CD4-positive, alpha-beta T cell treated with Interleukin-6 for 4 hours (primary cell): ENCODE measurements at regions not wholly inside any gene's neighbourhood (a gene's known extent, or its start where the extent isn't known, plus 50 kb on each side); places are given as distances from the start of the nearest gene placed in this dataset.

Experiments used
- DNase-seq: peaks from one replicate; pipeline ENCODE4 v3.0.0-alpha.2; 2020; ENCODE audit warnings: mixed read lengths

DNA sequence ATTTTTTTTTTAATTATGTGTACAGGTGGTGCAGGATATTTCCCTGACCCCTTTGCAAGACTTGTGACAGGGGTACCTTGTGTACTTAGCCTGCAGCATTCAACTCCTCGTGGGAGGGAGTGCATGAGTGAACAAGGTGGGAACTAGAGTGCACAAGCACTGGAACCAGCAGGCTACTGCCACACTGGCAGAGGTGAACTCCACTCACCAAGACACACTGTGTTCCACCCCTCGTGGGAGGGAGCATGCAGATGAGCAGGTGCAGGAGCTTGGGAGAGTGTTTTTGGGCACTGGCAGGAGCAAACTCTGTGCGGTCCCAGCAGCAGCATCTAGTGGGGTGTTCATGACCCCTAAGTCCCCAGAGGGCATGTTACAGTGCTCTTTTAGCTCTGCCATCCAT is 282.7 kb upstream of the PLET1 start:
- DNase-seq = no peak

DNA sequence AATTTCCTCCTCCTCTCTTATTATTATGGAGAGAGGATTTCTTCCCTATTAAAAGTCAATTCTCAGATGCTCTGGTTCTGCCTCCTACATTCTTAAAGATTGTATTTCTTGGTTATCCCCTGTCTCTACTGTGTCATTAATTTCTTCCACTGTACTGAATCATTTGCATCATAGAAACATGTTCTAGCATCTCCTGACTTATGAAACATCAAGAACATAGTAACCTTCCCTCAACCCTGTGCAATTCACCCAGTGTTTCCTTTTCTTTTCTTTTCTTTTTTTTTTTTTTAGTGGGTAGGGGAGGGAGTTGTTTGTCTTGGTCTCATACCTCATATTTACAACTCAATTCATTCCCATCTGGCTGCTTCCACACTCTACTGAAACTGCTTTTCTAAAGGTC is 288.0 kb upstream of the PLET1 start:
- DNase-seq = no peak

DNA sequence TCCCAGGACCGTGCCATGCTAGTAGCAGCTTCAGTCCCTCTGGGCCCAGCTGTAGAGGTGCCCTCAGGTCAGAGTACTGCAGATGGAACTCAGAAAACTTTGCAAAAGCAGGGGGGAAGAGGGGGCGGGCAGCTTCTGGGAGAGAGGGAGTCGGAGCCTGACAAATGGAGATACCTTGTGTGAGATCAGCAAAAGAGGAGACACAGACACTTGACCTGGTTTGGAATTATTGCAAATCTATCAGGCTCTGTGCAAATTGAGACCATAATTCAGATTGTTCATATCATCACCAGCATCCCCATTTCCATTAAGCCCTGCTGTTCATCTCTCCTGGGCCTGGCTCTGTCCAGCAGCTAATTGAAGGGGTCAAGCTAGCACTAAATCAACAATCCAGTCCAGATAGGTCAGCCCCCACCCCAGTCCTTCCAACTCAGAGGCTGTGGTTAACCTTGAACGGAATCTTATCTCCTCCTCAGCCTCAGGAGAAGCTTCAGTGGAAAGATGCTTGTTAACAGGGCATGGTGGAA is 292.6 kb upstream of the PLET1 start:
- no peak for DNase-seq

DNA sequence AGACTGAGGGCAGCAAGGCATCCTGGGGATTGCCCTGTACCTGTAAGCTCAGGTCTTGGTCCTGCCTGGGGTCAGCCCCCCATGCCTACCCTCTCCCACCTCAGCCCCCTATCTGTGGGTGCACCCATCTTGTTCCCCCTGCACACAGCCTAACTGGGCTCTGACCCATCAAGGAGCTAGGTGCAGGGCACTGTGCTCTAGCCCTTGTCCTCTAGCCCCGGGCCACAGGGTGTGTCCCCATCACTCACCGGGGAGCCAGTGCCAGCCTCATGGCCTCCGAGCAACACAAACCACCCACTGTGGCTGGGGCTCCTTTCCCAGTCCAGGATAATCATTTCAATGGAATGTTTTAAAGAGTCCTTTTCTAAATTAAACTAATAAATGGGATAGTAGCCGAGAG is 293.9 kb upstream of the PLET1 start:
- no peak for DNase-seq

DNA sequence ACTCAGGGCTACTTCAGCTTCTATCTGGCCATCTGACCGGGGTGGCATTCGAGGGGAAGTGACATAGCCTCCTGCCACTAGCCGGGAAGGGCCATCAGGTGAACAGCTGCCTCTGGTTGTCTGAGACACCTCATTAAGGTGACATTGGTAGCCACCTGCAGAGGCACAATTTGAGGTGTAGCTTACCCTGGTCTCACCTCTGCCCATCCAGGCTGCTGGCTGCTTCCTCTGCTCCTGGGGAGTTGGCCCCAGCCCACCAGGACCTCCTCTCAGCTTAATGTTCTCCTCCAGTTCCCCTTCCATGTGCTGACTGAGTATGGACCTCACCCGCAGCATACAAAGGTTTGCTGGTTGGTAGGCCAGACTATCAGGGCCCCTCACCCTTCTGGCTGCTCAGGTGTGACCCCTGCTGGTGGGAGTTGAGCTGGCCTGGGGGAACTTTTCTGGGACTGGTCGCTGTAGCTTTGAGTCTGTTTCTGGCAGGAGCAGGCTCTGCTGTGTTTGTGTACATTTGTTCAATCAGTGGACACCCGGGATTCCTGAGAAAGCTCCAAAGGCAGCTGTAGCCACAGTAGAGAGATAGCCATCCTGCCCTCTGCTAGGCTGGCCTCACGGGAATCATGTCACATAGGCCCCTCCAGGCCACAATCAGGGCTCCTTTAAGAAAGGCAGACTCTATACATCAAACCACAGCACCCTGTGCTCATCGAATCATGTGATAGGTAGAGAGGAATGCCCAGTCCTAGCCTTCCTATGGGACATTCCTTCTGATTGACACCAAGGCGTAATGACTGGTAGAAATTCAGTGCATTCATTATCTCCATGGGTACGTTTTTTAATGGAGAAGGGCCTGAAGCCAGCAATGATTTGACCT is 295.1 kb upstream of the PLET1 start:
- DNase-seq = peak; percentile 79

DNA sequence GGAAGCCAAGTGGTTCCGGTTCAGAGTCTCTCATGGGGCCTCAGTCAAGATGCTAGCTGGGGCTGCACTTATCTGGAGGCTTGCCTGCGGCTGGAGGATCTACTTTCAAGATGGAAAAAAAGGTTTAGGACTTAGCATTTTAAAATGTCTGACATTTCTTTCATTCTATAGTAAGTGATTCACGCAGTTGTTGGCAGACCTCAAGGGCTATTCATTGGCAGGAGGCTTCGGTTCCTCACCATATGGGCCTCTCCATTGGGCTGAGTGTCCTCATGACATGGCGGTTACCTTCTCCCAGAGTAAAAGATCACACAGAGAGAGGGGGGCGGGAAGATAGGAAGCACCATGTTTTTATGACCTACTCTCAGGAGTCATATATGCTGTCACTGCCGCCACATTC is 298.0 kb upstream of the PLET1 start:
- DNase-seq = no peak

DNA sequence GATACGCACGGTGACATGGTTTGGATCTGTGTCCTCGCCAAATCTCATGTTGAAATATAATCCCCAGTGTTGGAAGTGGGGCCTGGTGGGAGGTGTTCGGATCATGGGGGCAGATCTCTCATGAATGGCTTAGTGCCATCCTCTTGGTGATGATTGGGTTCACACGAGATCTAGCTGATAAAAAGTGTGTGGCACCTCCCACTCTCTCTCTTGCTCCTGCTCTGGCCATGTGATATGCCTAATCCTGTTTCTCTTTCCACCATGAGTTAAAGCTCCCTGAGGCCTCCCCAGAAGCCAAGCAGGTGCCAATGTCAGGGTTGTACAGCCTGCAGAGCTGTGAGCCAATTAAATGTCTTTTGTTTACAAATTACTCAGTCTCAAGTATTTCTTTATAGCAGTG is 303.1 kb upstream of the PLET1 start:
- DNase-seq = no peak

DNA sequence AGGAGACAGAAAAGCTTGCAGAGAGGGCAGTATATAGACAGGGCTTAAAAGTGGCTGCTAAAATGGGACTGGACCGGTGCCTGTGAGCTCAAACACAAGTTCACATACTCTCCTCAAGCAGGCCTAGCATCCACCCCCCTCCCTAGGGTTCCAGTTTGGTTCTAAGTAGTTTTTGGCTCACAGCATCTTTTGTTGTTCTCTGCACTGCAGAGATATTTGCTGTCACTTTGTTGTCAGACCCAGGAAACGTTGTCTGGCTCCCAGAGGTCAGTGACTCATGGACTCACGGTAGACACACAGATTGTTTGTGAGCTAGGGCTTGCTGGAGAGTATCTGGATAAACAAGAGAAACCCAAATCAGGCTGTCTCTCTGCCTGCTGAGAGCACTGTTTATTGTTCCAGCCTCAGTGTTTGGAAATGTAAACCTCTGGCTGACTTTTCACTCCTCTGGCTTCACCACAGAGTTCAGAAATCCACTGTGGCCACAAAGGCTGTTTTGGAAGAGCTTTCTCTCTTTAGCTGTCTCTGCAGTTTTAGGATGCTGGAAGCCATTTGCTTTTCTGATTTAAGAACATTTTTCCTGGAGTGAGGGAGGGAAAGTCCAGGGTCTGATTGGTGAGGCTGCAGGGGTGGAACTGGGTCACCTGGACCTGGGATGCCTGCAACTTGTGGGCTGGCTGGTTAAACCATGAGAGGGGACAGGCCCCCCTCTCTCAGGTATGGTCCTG is 303.7 kb upstream of the PLET1 start:
- no peak for DNase-seq

DNA sequence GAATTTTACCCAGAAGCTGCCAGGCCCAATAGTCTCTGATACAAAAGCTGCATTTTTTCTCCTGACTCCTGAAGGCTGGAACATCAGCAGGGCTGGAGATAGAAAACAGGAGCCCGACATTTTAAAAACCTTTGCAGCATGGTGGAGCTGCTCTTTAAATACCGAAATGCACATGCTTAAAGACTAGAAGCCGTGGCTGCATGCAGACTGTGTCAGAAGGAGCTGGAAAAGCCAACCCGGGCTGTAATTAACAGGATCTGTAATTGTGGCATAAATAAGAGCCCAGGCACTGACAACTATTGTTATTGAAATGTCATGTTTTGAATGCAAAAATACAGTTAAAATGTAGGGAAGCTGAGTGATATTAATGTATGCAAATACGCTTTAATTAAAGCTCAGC is 304.9 kb upstream of the PLET1 start:
- no peak for DNase-seq

DNA sequence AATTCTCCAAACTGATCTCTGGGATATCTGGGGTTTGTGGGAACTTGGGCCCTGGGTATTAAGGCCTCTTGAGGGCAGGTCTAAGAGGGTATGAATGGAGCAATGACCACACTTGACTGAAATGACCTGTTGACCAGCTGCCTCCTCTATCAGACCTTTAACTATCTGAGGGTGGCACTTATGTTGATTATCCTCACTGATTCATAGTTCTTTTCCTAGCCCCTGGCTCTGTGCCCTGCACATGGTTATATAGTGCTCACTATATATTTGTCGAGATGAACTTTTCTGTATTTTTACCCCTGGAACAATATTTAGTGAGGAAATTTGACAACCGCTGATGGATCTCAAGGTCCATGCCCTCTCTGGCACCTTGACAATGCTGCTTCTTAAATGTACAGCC is 305.5 kb upstream of the PLET1 start:
- DNase-seq = no peak

DNA sequence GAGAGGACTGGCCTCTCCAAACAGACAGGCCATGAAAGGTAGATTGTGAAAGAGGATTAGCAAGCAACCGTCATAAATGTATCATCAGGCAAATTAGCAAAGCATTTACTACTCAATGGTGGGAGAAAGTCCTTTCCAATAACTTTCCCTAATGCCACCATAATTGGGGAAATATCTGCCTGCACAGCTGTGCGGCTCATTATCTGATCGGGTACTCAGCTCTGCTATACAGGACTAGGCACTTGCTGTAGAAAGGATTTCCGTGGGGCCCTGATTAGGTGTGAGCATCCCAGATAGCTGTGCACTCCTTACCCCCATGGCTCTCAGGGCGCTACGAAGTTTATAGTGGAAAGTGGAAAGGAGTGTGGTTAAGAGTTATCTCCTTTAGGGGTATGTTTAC is 309.7 kb upstream of the PLET1 start:
- DNase-seq = no peak

DNA sequence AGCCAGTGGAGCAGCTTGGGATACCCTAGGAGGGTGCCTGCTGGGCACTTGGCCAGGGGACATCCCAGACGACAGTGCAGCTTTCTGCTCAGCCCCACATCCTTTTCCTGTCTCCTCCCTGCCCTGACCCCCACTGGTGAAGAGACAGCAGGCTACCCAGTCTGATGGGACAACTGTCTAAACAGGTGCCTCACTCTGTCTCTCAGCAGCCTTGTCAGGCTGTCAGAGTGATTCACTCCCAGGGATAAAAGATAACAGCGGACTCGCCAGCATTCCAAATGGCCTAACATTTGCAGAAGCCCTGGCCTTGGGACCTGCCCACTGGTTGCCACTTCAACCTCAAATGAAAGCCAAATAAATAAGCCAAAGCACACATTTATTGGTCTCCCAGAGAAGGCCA is 318.6 kb upstream of the PLET1 start:
- no peak for DNase-seq

DNA sequence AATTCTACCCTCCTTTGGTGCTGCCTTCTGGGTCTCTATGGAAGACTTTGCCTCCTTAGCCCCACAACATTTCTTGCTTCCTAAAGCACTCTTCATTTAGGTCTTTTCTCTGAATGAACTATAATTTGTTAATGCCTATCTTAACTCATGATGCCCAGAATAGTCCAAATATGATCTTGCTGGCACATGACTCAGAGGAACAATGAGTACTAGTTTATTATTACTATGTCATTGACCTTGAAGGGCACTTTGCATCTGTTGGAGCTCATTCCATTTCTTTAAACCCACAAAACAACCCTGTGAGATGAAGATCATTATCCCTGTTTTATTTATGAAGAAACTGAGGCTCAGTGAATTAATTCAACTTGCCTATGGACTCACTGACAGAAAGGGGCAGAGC is 320.2 kb upstream of the PLET1 start:
- no peak for DNase-seq

DNA sequence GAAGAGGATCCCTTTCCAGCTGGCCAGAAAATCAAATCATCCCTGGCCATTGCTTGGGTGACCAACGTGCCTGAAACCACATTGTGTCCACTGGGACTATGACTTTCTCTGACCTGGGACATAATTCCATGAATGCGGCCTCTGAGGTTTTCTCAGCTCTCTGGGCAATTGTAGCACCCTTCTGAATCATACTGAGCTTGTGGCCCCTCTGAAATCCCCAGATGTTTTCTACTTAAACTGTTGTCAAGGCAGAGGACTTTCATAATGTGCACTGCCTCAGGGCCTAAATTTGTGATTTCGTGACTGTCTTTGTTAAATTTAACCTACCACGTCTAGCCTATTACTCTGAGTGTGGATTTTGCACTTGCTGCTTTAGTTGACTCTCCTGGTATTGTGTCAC is 321.1 kb upstream of the PLET1 start:
- no peak for DNase-seq

DNA sequence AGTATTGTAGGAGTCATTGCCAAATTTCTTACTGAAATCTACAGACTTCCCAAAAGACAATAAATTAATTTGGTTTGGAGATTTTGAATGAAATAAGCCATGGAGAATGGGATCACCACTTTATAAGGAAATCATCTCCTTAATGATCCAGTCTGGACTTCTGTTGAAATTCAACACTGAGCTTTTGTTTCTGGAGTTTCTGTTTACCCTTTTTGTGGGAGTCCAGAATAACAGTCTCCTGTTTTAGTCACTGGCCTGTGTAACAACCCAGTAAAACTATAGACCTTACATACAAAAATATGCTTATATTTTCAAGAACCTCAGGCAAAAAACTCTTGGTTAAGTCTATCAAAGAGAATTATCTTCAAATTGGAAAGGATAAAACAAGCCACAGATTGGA is 321.7 kb upstream of the PLET1 start:
- DNase-seq = no peak

DNA sequence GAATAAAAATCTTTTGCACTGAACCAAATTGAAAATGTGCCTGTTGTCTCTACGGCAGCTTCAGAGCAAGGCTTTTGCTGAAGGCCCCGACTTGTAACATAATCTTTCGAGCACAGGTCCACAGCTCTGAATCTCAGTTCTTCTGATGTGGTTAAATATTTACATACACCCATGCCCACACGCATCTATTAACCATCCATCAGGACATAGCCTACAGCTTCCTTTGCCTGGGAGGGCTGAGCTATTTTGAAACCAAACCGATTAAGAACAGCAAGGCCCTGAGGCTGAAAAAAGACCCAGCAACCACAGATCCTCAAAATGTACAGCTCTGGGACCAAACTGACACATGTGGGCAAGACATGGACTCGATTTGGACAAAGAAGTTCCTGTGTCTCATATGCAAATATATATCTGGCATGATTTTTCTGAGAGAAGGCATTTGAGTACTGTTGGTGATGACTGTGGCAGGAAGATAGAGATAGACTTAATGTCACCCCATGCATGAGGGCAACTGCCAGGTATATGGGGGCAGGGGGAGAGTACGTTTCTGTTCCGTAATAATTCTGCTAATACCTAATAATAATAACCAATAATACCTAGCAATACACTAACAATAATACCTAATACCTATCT is 322.7 kb upstream of the PLET1 start:
- DNase-seq = no peak

DNA sequence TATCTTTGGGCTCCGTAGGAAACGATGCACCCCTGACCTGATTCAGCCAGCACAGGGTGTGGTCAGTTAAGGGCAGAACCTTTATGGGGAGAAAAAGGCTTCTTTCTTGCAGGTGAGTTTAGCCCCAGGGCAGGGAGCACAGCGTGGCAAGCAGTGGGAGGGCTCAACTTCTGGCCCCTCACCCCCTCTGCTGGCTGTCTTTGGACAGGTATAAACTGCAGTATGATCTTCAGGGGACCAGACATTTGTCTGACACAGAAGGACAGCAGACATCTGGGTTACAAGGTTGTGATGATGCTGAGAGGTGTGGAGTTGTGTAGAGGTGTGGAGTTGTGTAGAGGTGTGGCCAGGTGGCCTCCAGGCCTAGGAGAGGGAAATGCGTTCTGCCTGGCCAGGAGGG is 324.0 kb upstream of the PLET1 start:
- DNase-seq = peak; percentile 8

DNA sequence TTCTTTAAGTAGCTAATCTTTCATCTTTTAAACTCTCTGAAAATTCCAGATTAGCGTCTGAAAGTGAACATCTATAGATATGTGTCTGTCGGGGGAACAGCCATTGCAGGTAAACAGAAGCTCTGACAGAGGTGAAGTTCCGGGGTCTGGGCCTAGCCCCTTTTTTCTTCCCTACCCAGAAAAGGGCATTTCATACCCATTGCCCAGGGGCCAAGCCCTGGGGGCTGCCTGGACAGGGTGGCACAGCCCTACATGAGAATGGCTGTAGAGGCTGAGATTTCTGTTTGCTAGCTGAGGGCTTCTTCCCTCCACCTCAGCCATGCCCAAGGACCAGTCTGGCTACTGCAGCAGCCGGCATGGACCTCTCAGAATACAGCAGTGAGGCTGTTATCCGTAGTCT is 327.0 kb upstream of the PLET1 start:
- no peak for DNase-seq

DNA sequence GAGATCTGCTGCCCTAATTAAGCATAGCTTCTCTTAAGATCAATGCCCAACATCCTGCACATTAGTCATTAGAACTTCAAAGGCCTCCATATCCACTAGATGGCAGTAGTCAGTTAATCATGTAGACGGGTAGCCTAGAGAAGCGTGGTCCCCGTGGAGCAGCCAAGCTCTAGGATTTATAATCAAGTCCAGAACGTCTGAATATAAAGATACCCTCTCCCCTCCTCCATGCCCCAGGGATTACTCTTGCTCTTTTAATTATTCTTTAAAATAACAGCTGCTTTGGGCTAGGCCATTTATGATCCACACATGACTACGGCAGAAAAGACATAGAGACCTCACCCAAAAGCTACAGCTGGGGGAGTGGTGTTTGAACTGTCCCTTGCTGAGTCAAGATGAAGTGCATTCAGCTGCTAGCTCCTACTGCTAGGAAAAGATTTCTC is 327.6 kb upstream of the PLET1 start:
- peak; percentile 40 for DNase-seq

DNA sequence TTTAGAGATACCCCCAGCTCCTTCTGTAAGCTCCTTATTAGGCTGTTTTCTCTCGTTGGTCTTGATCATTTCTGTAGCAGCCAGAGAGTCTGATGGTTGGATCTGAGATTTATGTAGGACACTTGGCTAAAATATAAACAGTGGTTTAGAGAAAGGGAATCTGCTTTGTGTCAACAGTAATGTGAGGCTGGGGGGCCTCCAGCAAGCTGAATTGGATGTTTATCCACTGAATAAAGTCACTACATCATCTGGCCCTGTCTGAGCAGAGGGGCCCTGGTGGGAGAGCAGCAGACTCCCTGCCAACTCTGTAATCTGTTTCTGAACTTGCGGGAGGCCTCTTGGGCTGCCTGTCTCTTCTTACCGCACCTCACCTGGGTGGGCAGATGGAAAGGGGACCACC is 328.5 kb upstream of the PLET1 start:
- DNase-seq = no peak

DNA sequence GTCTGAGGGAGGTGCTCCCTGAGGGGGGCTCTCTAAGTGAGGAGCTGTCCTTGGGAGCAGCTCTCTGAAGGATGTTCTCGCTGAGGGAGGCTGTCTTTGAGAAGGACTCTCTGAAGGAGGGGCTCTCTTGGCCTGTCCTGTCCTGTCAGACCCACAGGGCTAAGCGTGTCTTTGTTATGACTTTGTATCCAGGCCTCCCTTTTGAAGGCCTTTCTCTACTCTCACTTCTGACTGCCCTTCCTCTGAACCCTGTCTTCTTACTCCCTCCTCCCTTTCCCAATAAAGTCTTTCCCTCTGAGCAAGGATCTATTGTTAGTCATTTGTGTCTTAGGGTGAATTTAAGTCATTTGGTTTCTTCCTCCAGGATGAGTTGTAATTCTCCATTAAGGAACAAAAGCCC is 330.1 kb upstream of the PLET1 start:
- no peak for DNase-seq

DNA sequence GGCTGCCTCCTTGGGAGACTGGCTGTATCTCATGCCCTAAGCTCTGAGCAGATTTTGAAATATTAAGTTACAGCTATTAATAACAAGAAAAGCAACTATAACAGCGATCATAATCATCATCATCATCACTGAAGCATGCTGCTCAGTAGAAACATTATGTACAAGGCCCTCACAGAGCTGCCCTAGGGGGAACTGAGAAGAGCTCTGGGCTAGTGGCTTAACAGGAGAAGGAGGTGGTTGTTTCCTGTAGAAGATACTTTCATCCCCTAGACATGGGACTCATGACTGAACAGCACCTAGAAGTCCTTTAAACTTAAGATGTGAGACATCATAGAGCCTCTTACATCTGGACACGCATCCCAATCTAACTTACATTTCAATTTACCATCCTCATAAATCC is 332.8 kb upstream of the PLET1 start:
- DNase-seq = no peak

DNA sequence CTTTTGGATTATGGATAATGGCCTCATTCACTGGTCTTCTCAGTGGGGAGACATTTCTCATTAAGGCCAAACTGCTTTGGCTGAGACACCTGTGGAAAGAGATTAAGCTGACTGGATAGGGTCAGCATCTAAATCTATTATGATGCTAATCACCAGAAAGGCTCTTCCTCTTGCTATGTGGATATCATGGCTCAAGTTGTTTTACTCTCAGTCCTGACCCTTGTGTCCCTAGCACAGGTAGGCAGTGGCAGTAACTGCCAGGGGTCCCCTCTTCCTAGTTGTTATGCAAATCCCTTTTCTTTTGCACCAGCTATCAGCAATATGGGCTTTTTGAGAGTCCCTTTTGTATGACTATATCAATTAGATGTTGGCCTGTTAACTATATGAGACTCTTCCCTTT is 335.7 kb upstream of the PLET1 start:
- no peak for DNase-seq

DNA sequence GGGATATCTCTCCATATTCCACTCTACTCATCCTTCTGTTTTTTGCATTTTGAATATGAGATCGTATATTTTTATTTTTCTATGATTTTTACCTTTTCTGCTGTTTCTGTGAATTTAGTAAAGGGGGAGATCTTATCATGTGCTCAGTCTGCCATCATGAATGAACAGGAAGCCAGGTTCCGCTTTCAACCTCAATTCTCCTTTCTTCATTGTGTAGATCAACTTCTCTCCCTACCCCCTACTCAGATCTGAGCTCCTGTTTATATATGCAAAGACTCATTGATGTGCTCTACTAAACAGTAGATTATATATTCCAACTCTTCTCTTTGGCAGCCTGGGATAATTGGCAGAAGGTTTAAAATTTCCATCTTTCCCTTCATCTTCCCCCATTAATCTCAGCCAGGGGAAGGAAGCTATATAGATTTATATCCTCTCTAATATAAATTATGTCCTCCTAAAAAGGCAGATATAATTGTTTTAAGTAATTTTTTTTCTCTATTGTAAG is 336.7 kb upstream of the PLET1 start:
- DNase-seq = no peak
